HepG2 (cell line): ENCODE measurements at regions not wholly inside any gene's neighbourhood (a gene's known extent, or its start where the extent isn't known, plus 50 kb on each side); places are given as distances from the start of the nearest gene placed in this dataset.

ENCODE experiments used
- CTCF ChIP-seq: sonication (generic); formaldehyde crosslinking; IDR thresholded peaks from 2 replicates; pipeline ENCODE4 v1.5.0; 2020; ENCODE audit warnings: mild to moderate bottlenecking, missing genetic modification reagents, moderate library complexity
- EED ChIP-seq: sonication (generic); formaldehyde crosslinking; IDR thresholded peaks from 2 replicates; pipeline ENCODE4 v1.5.0; 2020; ENCODE audit warnings: mild to moderate bottlenecking, missing genetic modification reagents
- ELF4 ChIP-seq: sonication (generic); formaldehyde crosslinking; IDR thresholded peaks from 2 replicates; pipeline ENCODE4 v1.5.0; 2020; ENCODE audit warnings: missing genetic modification reagents, mild to moderate bottlenecking, moderate library complexity, borderline replicate concordance
- HDAC1 ChIP-seq: sonication (generic); formaldehyde crosslinking; IDR thresholded peaks from 2 replicates; pipeline ENCODE4 v1.5.1; 2020; ENCODE audit warnings: mild to moderate bottlenecking, missing genetic modification reagents
- POLR2A ChIP-seq, 2 experiments: IDR thresholded peaks; 2 replicates each; pipeline ENCODE4 v1.6.1; 2011; ENCODE audit warnings: low read depth in 2 of 2, low read length in 2 of 2, mild to moderate bottlenecking in 1 of 2, moderate library complexity in 1 of 2; ENCODE audit not compliant: insufficient read depth in 1 of 2
- POLR2AphosphoS5 ChIP-seq: IDR thresholded peaks from 2 replicates; pipeline ENCODE4 v1.6.1; 2012; ENCODE audit warnings: low read depth, low read length
- PRDM10 ChIP-seq: sonication (generic); formaldehyde crosslinking; IDR thresholded peaks from 2 replicates; pipeline ENCODE4 v1.4.0; 2020; ENCODE audit warnings: low read depth, missing genetic modification reagents
- TF ChIP-seq, protein P1 (sequence below): sonication (generic); formaldehyde crosslinking; IDR thresholded peaks from 2 replicates; pipeline ENCODE4 v1.9.0; 2021; ENCODE audit warnings: missing genetic modification reagents, borderline replicate concordance

- TF ChIP-seq POLR2A (IDR thresholded peaks at IDR 0.05; ENCODE audit: insufficient read depth in 1 of 2, low read depth in 2 of 2, low read length in 2 of 2) (no peak), HDAC1 (CRISPR knock-in tag) (no peak), ELF4 (CRISPR knock-in tag) (no peak), CTCF (CRISPR knock-in tag) (no peak), POLR2AphosphoS5 (no peak), EED (CRISPR knock-in tag) (no peak), PRDM10 (no peak)
- TF ChIP-seq, protein P1, sequence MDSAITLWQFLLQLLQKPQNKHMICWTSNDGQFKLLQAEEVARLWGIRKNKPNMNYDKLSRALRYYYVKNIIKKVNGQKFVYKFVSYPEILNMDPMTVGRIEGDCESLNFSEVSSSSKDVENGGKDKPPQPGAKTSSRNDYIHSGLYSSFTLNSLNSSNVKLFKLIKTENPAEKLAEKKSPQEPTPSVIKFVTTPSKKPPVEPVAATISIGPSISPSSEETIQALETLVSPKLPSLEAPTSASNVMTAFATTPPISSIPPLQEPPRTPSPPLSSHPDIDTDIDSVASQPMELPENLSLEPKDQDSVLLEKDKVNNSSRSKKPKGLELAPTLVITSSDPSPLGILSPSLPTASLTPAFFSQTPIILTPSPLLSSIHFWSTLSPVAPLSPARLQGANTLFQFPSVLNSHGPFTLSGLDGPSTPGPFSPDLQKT (CRISPR knock-in tag): no peak
These were observed 358.3 kb downstream of the EFNB2 start for GRCh38 chr13:106177146-106177545.
